Ramos (cell line): ENCODE measurements at regions not wholly inside any gene's neighbourhood (a gene's known extent, or its start where the extent isn't known, plus 50 kb on each side); places are given as distances from the start of the nearest gene placed in this dataset.
"Not testable (repeated sequence)": the region's sequence is repeated elsewhere in the genome, so short reads cannot be mapped to it uniquely, and the experiment has no call there.

Experiments
- in situ Hi-C: fragments of 300-500 bp; cut with MboI; formaldehyde crosslinking; loops from one replicate; pipeline ENCODE4 v1.14.3; 2022; ENCODE audit warnings: low sequenced_read_pairs; ENCODE audit not compliant: unreplicated experiment

GRCh38 chr18:6564950-6565814, 150.5 kb upstream of the L3MBTL4 start:
- in situ Hi-C loops: no loop called here

GRCh38 chr18:6565815-6566081, 151.0 kb upstream of the L3MBTL4 start:
- in situ Hi-C loops: no loop called here

- in situ Hi-C loops: no loop called here
Observed at GRCh38 chr18:6566338-6566911, 151.7 kb upstream of the L3MBTL4 start.

- in situ Hi-C loops: no loop called here
Observed at GRCh38 chr18:6569813-6570212, 155.1 kb upstream of the L3MBTL4 start.

DNA sequence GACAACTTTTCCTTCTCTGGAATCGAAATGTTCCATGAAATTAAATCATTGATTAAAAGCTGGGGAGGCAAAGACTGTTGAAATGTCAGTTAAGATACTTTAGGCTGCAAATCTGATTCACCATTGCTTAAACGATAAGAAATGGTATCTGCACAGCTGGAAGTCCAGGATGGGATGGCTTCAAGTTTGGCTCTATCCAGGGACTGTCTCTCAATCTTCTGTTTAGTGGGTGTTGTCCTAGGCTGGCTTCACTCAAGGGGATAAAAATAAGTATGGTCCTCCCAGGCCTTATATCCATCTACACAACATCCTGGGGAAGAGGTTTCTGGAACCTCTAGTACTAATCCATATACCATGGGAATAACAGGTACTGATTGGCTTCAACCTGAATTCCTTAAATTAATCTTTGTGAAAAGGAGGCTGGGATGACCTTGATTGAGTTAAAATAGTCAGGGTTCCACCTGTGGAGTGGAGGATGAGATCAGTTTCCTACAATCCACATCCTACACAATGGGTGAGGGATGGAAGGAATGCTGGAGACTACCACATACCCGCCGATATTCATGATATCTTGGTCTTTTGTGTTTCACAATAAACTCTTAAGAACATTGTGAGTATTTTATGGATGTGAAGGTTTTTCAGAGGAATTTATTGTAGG, 156.0 kb upstream of the L3MBTL4 start:
- in situ Hi-C loops: no loop called here

- in situ Hi-C loops: no loop called here
Observed at GRCh38 chr18:6571239-6571602, 156.5 kb upstream of the L3MBTL4 start.

GRCh38 chr18:6572192-6572591, 157.3 kb upstream of the ARHGAP28 start:
- in situ Hi-C loops: not testable (repeated sequence)

GRCh38 chr18:6574631-6575030, 154.9 kb upstream of the ARHGAP28 start:
- in situ Hi-C loops: no loop called here

- in situ Hi-C loops: no loop called here
Observed at GRCh38 chr18:6575908-6576307, 153.6 kb upstream of the ARHGAP28 start.

- in situ Hi-C loops: no loop called here
Observed at GRCh38 chr18:6576718-6577375, 152.7 kb upstream of the ARHGAP28 start.

DNA sequence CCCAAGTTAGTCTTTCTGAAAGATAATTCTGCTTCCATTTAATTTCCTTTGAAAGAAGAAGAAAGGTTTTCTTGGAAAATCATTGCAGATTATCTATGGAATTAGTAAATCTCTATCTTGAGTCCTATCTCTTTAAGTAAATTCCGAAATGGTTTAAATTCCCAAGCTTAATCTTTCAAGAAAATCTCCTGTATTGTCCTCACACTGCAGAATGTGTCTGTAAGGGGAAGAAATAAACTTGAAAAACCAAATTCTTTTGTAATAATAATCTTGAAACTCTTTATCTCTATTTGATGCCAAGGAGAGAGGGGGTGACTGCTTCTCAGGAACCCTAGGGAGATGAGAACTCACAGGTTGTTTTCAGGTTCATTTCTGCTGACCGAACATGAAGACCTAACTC, 150.8 kb upstream of the ARHGAP28 start:
- in situ Hi-C loops: no loop called here

DNA sequence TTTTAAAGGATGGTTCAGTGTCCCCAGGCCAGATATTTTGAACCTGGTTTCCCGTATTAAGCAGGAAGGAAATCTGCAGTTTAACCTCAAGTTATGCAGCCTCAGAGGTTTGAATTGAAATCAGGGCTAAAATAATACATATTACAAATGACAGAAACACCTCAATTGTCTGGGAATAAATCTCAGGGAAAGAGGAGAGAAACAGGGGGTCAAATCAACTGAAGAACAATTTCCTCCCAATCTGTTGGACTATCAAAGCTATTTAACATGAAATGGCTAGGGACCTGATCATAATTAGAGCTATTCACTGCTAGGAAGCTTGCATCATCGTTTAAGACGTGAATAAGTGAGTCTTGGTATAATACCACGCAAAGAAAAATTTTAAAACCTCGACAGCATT, 150.0 kb upstream of the ARHGAP28 start:
- in situ Hi-C loops: no loop called here

- in situ Hi-C loops: no loop called here
Observed at GRCh38 chr18:6580401-6580800, 149.1 kb upstream of the ARHGAP28 start.

- in situ Hi-C loops: no loop called here
Observed at GRCh38 chr18:6589923-6590322, 139.6 kb upstream of the ARHGAP28 start.

- in situ Hi-C loops: no loop called here
Observed at GRCh38 chr18:6590326-6590725, 139.2 kb upstream of the ARHGAP28 start.

DNA sequence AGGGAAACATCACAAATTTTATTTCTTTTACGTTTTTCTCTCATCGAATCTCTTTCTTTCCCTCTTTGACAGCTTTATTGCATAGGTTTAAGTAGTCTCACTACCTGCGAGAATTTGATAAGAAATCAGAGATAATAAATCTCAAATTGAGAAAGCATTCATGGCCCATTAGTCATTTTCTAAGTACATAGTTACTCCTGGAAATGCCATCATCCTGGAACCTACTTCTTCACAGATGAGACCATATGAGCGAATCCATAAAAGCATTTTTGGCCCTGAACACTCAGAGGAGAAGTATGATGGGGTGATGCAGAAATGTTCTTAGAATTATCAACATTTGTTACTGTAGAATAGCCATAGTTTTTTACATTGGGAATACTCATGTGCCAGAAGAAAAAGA, 138.0 kb upstream of the ARHGAP28 start:
- in situ Hi-C loops: no loop called here

GRCh38 chr18:6592522-6592921, 137.0 kb upstream of the ARHGAP28 start:
- in situ Hi-C loops: no loop called here

GRCh38 chr18:6593142-6593885, 136.2 kb upstream of the ARHGAP28 start:
- in situ Hi-C loops: no loop called here

DNA sequence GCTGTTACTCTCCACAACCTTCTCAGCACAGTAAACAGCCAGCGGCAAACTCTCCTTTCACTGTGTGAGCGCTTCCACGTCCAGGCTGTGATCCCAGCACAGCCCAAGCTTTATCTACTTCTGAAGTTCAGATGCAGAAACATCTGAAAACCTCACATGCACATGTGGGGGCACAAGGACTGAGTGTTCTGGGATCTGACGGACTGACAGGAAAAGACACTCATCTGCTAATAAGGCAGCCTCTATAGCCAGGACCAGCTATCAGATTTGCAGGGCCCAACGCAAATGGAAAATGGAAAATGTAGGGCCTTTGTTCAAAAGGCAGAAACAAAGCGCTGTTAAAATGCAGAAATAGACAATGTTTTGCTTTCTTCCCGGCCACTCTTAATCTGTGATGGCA, 133.8 kb upstream of the ARHGAP28 start:
- in situ Hi-C loops: no loop called here

DNA sequence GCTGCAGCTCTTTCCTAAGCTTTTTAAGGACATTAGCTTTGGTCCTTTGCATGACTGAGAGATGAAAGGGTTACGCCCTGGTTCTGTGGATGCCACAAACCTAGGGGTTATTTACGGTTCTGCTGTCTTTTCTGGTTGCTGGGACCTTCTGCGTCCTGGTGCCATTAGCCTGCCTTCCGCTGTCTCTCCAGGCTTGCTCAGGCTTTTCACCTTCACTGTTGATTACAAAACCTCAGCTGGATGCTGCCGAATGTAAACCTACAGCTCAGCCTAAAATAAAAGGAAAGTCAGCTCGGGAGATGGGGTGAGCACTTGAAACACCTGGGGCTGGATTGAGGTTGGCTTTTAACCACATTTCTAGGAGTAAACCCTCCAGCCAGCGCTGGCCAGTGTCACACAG, 130.9 kb upstream of the ARHGAP28 start:
- in situ Hi-C loops: no loop called here
